ENCODE measurements at regions not wholly inside any gene's neighbourhood (a gene's known extent, or its start where the extent isn't known, plus 50 kb on each side); places are given as distances from the start of the nearest gene placed in this dataset.
"Not testable (repeated sequence)": the region's sequence is repeated elsewhere in the genome, so short reads cannot be mapped to it uniquely, and the experiment has no call there.

- no peak for DNase-seq (ENCODE audit: low read depth)
- H3K4me3 ChIP-seq (ENCODE audit: low read depth, low read length) = no peak overlapping the region
These were observed 367.5 kb downstream of the CCSER2 start for GRCh38 chr10:84695902-84696301.

GRCh38 chr10:84696610-84697009, 368.2 kb downstream of the CCSER2 start:
- DNase-seq (ENCODE audit: low read depth) = no peak
- no peak overlapping the region for H3K4me3 ChIP-seq (ENCODE audit: low read depth, low read length)

- no peak overlapping the region for H3K4me3 ChIP-seq (ENCODE audit: low read depth, low read length)
- DNase-seq (ENCODE audit: low read depth) = no peak
These were observed 370.6 kb downstream of the CCSER2 start for GRCh38 chr10:84698989-84699388.

GRCh38 chr10:84700668-84701369, 372.4 kb downstream of the CCSER2 start:
- H3K4me3 ChIP-seq (ENCODE audit: low read depth, low read length) = no peak overlapping the region
- DNase-seq (ENCODE audit: low read depth) = no peak

GRCh38 chr10:84701370-84701720, 373.0 kb downstream of the CCSER2 start:
- DNase-seq (ENCODE audit: low read depth) = no peak

GRCh38 chr10:84704101-84704500, 375.7 kb downstream of the CCSER2 start:
- no peak for DNase-seq (ENCODE audit: low read depth)
- no peak overlapping the region for H3K4me3 ChIP-seq (ENCODE audit: low read depth, low read length)

More at GRCh38 chr10:84701370-84701720, 373.0 kb downstream of the CCSER2 start:
- H3K4me3 ChIP-seq (ENCODE audit: low read depth, low read length) = no peak overlapping the region

GRCh38 chr10:84706431-84706830, 378.0 kb downstream of the CCSER2 start:
- no peak overlapping the region for H3K4me3 ChIP-seq (ENCODE audit: low read depth, low read length)
- DNase-seq (ENCODE audit: low read depth) = no peak

- no peak for DNase-seq (ENCODE audit: low read depth)
- H3K4me3 ChIP-seq (ENCODE audit: low read depth, low read length) = no peak overlapping the region
These were observed 378.5 kb downstream of the CCSER2 start for GRCh38 chr10:84706875-84707274.

- DNase-seq (ENCODE audit: low read depth) = no peak
- no peak overlapping the region for H3K4me3 ChIP-seq (ENCODE audit: low read depth, low read length)
These were observed 387.5 kb downstream of the CCSER2 start for GRCh38 chr10:84715911-84716310.

GRCh38 chr10:84718877-84719616, 390.7 kb downstream of the CCSER2 start:
- H3K4me3 ChIP-seq (ENCODE audit: low read depth, low read length) = no peak overlapping the region
- DNase-seq (ENCODE audit: low read depth) = no peak

GRCh38 chr10:84719687-84720086, 391.3 kb downstream of the CCSER2 start:
- no peak overlapping the region for H3K4me3 ChIP-seq (ENCODE audit: low read depth, low read length)
- no peak for DNase-seq (ENCODE audit: low read depth)

- no peak overlapping the region for H3K4me3 ChIP-seq (ENCODE audit: low read depth, low read length)
- no peak for DNase-seq (ENCODE audit: low read depth)
These were observed 399.0 kb downstream of the CCSER2 start for GRCh38 chr10:84727398-84727797.

GRCh38 chr10:84739126-84739525, 410.7 kb downstream of the CCSER2 start:
- H3K4me3 ChIP-seq (ENCODE audit: low read depth, low read length); DNase-seq (ENCODE audit: low read depth): not testable (repeated sequence)

GRCh38 chr10:84739641-84740040, 411.3 kb downstream of the CCSER2 start:
- DNase-seq (ENCODE audit: low read depth) = no peak
- no peak overlapping the region for H3K4me3 ChIP-seq (ENCODE audit: low read depth, low read length)

GRCh38 chr10:84743483-84743882, 415.1 kb downstream of the CCSER2 start:
- no peak for DNase-seq (ENCODE audit: low read depth)
- no peak overlapping the region for H3K4me3 ChIP-seq (ENCODE audit: low read depth, low read length)

GRCh38 chr10:84755311-84755710, 426.9 kb downstream of the CCSER2 start:
- DNase-seq (ENCODE audit: low read depth) = no peak
- no peak overlapping the region for H3K4me3 ChIP-seq (ENCODE audit: low read depth, low read length)

GRCh38 chr10:84756653-84757052, 428.3 kb downstream of the CCSER2 start:
- DNase-seq (ENCODE audit: low read depth); H3K4me3 ChIP-seq (ENCODE audit: low read depth, low read length): not testable (repeated sequence)

GRCh38 chr10:84761994-84762614, 433.7 kb downstream of the CCSER2 start:
- not testable (repeated sequence) for DNase-seq (ENCODE audit: low read depth); H3K4me3 ChIP-seq (ENCODE audit: low read depth, low read length)

GRCh38 chr10:84762754-84763394, 434.5 kb downstream of the CCSER2 start:
- no peak for DNase-seq (ENCODE audit: low read depth)
- H3K4me3 ChIP-seq (ENCODE audit: low read depth, low read length) = no peak overlapping the region

GRCh38 chr10:84763965-84764364, 435.6 kb downstream of the CCSER2 start:
- H3K4me3 ChIP-seq (ENCODE audit: low read depth, low read length) = no peak overlapping the region
- no peak for DNase-seq (ENCODE audit: low read depth)
